H9 (cell line): ENCODE measurements at regions not wholly inside any gene's neighbourhood (a gene's known extent, or its start where the extent isn't known, plus 50 kb on each side); places are given as distances from the start of the nearest gene placed in this dataset.
"Not testable (repeated sequence)": the region's sequence is repeated elsewhere in the genome, so short reads cannot be mapped to it uniquely, and the experiment has no call there.

Experiments used
- DNase-seq: peaks from one replicate; pipeline ENCODE4 v3.0.0-alpha.2; 2017
- H2AFZ ChIP-seq: one replicate; pipeline ENCODE4 v1.6.1; 2013; ENCODE audit warnings: mild to moderate bottlenecking, low read length, control low read depth, moderate library complexity
- H2AK5ac ChIP-seq: 2 replicates; pipeline ENCODE4 v1.6.1; 2013; ENCODE audit warnings: low read length, control low read depth, mixed read lengths; ENCODE audit not compliant: insufficient read length
- H2BK120ac ChIP-seq: one replicate; pipeline ENCODE4 v1.6.1; 2013; ENCODE audit warnings: low read depth, mild to moderate bottlenecking, low read length, control low read depth, inconsistent platforms; ENCODE audit not compliant: poor library complexity, severe bottlenecking
- H2BK12ac ChIP-seq: 2 replicates; pipeline ENCODE4 v1.6.1; 2013; ENCODE audit warnings: low read length, control low read depth, mixed read lengths, low read depth; ENCODE audit not compliant: insufficient read length
- H2BK15ac ChIP-seq: 2 replicates; pipeline ENCODE4 v1.6.1; 2013; ENCODE audit warnings: low read depth, low read length, control low read depth
- H2BK20ac ChIP-seq: one replicate; pipeline ENCODE4 v1.6.1; 2013; ENCODE audit warnings: low read depth, mild to moderate bottlenecking, low read length, control low read depth, inconsistent platforms; ENCODE audit not compliant: poor library complexity, severe bottlenecking
- H2BK5ac ChIP-seq: 2 replicates; pipeline ENCODE4 v1.6.1; 2013; ENCODE audit warnings: low read length, control low read depth, mixed read lengths; ENCODE audit not compliant: insufficient read length
- H3K14ac ChIP-seq: 2 replicates; pipeline ENCODE4 v1.6.1; 2013; ENCODE audit warnings: low read length, control low read depth; ENCODE audit not compliant: insufficient read depth
- H3K18ac ChIP-seq: 2 replicates; pipeline ENCODE4 v1.6.1; 2013; ENCODE audit warnings: low read depth, mild to moderate bottlenecking, mixed read lengths, low read length, control low read depth; ENCODE audit not compliant: insufficient read length
- H3K23ac ChIP-seq: 2 replicates; pipeline ENCODE4 v1.6.1; 2013; ENCODE audit warnings: low read length, control low read depth, mixed read lengths, low read depth; ENCODE audit not compliant: insufficient read length
- H3K23me2 ChIP-seq: 2 replicates; pipeline ENCODE4 v1.6.1; 2013; ENCODE audit warnings: low read depth, mild to moderate bottlenecking, mixed read lengths, low read length, control low read depth; ENCODE audit not compliant: insufficient read length, poor library complexity, severe bottlenecking
- H3K27ac ChIP-seq: 2 replicates; pipeline ENCODE4 v1.5.1; 2013; ENCODE audit warnings: low read length, control low read depth, mixed read lengths, low read depth; ENCODE audit not compliant: insufficient read length
- H3K27me3 ChIP-seq: 2 replicates; pipeline ENCODE4 v1.6.1; 2013; ENCODE audit warnings: low read length, control low read depth, inconsistent platforms; ENCODE audit not compliant: insufficient read depth
- H3K4ac ChIP-seq: 2 replicates; pipeline ENCODE4 v1.6.1; 2013; ENCODE audit warnings: low read depth, mild to moderate bottlenecking, control low read depth, inconsistent platforms, low read length, moderate library complexity
- H3K4me1 ChIP-seq: 2 replicates; pipeline ENCODE4 v1.6.1; 2013; ENCODE audit warnings: low read length, control low read depth, inconsistent platforms; ENCODE audit not compliant: insufficient read depth
- H3K4me2 ChIP-seq: 2 replicates; pipeline ENCODE4 v1.6.1; 2013; ENCODE audit warnings: low read length, control low read depth, mixed read lengths; ENCODE audit not compliant: insufficient read length, insufficient read depth
- H3K56ac ChIP-seq: 2 replicates; pipeline ENCODE4 v1.6.1; 2013; ENCODE audit warnings: low read depth, mild to moderate bottlenecking, mixed read lengths, low read length, control low read depth; ENCODE audit not compliant: insufficient read length
- H3K79me1 ChIP-seq: 2 replicates; pipeline ENCODE4 v1.6.1; 2013; ENCODE audit warnings: low read depth, mild to moderate bottlenecking, moderate library complexity, low read length, control low read depth, inconsistent platforms; ENCODE audit not compliant: insufficient read depth, poor library complexity, severe bottlenecking
- H3K79me2 ChIP-seq: 2 replicates; pipeline ENCODE4 v1.6.1; 2013; ENCODE audit warnings: low read length, control low read depth, inconsistent platforms; ENCODE audit not compliant: insufficient read depth
- H3K9ac ChIP-seq: 2 replicates; pipeline ENCODE4 v1.6.1; 2013; ENCODE audit warnings: low read length, control low read depth, mixed read lengths; ENCODE audit not compliant: insufficient read length; ENCODE audit errors: extremely low read depth
- H3K9me3 ChIP-seq: one replicate; pipeline ENCODE4 v1.6.1; 2013; ENCODE audit warnings: low read depth, low read length, inconsistent platforms; ENCODE audit not compliant: control insufficient read depth
- H3T11ph ChIP-seq: one replicate; pipeline ENCODE4 v1.6.1; 2013; ENCODE audit warnings: mild to moderate bottlenecking, low read length, control low read depth, inconsistent platforms
- H4K20me1 ChIP-seq: one replicate; pipeline ENCODE4 v1.6.1; 2013; ENCODE audit not compliant: control insufficient read depth, insufficient read length, insufficient read depth
- H4K5ac ChIP-seq: 2 replicates; pipeline ENCODE4 v1.6.1; 2013; ENCODE audit warnings: low read depth, mild to moderate bottlenecking, mixed read lengths, low read length, control low read depth; ENCODE audit not compliant: insufficient read length
- H4K8ac ChIP-seq: replicated peaks from 2 replicates; pipeline ENCODE4 v1.6.1; 2013; ENCODE audit warnings: low read length, control low read depth, mixed read lengths, low read depth; ENCODE audit not compliant: insufficient read length
- H4K91ac ChIP-seq: 2 replicates; pipeline ENCODE4 v1.6.1; 2013; ENCODE audit warnings: low read depth, mild to moderate bottlenecking, moderate library complexity, mixed read lengths, low read length, control low read depth; ENCODE audit not compliant: insufficient read length
- H3K27ac Mint-ChIP-seq, 3 experiments: 2 replicates in 2 of 3; 3 replicates in 1 of 3; pipeline ENCODE4 v1.8.0; 2020 to 2021; ENCODE audit warnings: mixed read lengths in 3 of 3, mild to moderate bottlenecking in 1 of 3, moderate library complexity in 1 of 3
- H3K27me3 Mint-ChIP-seq: 2 replicates; pipeline ENCODE4 v1.8.0; 2021; ENCODE audit warnings: low read depth, mild to moderate bottlenecking, moderate library complexity, mixed read lengths
- H3K36me3 Mint-ChIP-seq, 3 experiments: 2 replicates in 2 of 3; 3 replicates in 1 of 3; pipeline ENCODE4 v1.8.0; 2020 to 2021; ENCODE audit warnings: low read depth in 3 of 3, mixed read lengths in 3 of 3; ENCODE audit not compliant: insufficient read depth in 1 of 3
- H3K4me1 Mint-ChIP-seq, 2 experiments: 2 replicates each; pipeline ENCODE4 v1.8.0; 2020; ENCODE audit warnings: mixed read lengths in 2 of 2
- H3K4me3 Mint-ChIP-seq, 2 experiments: 2 replicates in 1 of 2; 3 replicates in 1 of 2; pipeline ENCODE4 v1.8.0; 2020 to 2021; ENCODE audit warnings: mild to moderate bottlenecking in 2 of 2, mixed read lengths in 2 of 2, moderate library complexity in 1 of 2
- H3K9me3 Mint-ChIP-seq, 2 experiments: 2 replicates in 1 of 2; 3 replicates in 1 of 2; pipeline ENCODE4 v1.8.0; 2020; ENCODE audit warnings: mild to moderate bottlenecking in 2 of 2, mixed read lengths in 2 of 2, moderate library complexity in 1 of 2
- WGBS: extraction: QIAGEN DNeasy Blood & Tissue Kit; methylation state at CpG from one replicate; pipeline ENCODE4 v1.1.7; 2013; ENCODE audit warnings: missing lambda C conversion rate, low lambda C conversion rate, mixed read lengths; ENCODE audit not compliant: insufficient read length; ENCODE audit errors: extremely low coverage; 5-methylcytosine and 5-hydroxymethylcytosine counted together
- TF ChIP-seq, protein P1 (sequence below): fragments of 200-600 bp; sonication (generic); conservative IDR thresholded peaks from 3 replicates; pipeline ENCODE4 v1.8.0; 2021; ENCODE audit warnings: antibody characterized with exemption, mild to moderate bottlenecking

DNA sequence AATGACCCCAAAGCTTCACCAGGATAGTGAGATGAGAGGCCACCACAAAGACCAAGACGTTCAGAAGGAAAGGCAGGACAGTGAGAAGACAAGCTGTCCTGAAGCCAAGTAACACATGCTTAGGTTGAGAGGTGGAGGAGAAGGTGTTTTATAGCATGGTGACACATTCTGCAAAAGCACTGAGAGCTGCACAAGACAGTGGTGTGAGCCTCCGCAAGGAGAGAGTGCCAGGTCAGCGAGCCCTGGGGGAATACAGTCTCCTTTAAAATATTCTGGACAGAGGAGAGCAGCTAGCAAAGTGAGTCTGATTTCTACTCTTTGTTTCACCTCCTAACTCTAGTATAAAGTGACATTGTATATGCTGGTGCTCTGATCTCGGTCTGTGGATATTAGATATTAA lies 68.0 kb upstream of the VKORC1L1 start:
- Histone ChIP-seq H3K14ac (no peak overlapping the region), H4K20me1 (no peaks in the 10 kb centered on the region), H3K79me1 (no peaks in the 10 kb centered on the region), H4K8ac (no peak overlapping the region), H3K4me1 (no peaks in the 10 kb centered on the region), H3K9me3 (no peaks in the 10 kb centered on the region), H2BK120ac (no peak overlapping the region), H3T11ph (no peak overlapping the region), H3K4ac (no peak overlapping the region), H2BK15ac (no peak overlapping the region), H3K27ac (no peak overlapping the region), H4K91ac (no peak overlapping the region), H3K9ac (no peak overlapping the region), H3K23me2 (no peaks in the 10 kb centered on the region), H3K27me3 (no peaks in the 10 kb centered on the region), H3K56ac (no peak overlapping the region), H4K5ac (no peak overlapping the region), H3K4me2 (no peak overlapping the region), H2BK20ac (no peak overlapping the region), H2BK12ac (no peak overlapping the region), H3K79me2 (no peaks in the 10 kb centered on the region), H3K18ac (no peak overlapping the region), H2AK5ac (no peak overlapping the region), H3K23ac (no peak overlapping the region), H2BK5ac (no peak overlapping the region), H2AFZ (no peak overlapping the region)
- Mint-ChIP-seq H3K27ac (no peak overlapping the region), H3K9me3 (no peaks in the 10 kb centered on the region), H3K36me3 (no peaks in the 10 kb centered on the region), H3K27me3 (no peaks in the 10 kb centered on the region), H3K4me3 (no peak overlapping the region), H3K4me1 (no peaks in the 10 kb centered on the region; a peak in 1 of 4 replicates)
- DNase-seq, result no peak
- WGBS, result no CpG with 5 or more reads among the region's 4 CpGs
- TF ChIP-seq, protein P1, sequence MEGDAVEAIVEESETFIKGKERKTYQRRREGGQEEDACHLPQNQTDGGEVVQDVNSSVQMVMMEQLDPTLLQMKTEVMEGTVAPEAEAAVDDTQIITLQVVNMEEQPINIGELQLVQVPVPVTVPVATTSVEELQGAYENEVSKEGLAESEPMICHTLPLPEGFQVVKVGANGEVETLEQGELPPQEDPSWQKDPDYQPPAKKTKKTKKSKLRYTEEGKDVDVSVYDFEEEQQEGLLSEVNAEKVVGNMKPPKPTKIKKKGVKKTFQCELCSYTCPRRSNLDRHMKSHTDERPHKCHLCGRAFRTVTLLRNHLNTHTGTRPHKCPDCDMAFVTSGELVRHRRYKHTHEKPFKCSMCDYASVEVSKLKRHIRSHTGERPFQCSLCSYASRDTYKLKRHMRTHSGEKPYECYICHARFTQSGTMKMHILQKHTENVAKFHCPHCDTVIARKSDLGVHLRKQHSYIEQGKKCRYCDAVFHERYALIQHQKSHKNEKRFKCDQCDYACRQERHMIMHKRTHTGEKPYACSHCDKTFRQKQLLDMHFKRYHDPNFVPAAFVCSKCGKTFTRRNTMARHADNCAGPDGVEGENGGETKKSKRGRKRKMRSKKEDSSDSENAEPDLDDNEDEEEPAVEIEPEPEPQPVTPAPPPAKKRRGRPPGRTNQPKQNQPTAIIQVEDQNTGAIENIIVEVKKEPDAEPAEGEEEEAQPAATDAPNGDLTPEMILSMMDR, result no peak

DNA sequence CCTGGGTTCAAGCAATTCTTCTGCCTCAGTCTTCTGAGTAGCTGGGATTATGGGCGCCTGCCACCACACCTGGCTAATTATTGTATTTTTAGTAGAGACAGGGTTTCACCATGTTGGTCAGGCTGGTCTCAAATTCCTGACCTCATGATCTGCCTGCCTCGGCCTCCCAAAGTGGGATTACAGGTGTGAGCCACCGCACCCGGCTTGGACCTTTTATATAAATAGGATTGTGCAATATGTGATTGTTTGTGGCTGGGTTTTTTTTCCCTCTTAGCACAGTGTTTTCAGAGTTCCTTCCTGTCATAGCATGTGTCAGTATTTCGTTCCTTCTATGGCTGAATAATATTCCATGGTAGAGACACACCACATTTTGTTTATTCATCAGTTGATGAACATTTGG lies 65.8 kb upstream of the VKORC1L1 start:
- H4K91ac ChIP-seq, H3K27ac ChIP-seq, H2BK120ac ChIP-seq, H3K4me3 Mint-ChIP-seq, H3K36me3 Mint-ChIP-seq, H2AFZ ChIP-seq, DNase-seq, H3K14ac ChIP-seq, H3K79me2 ChIP-seq, H2AK5ac ChIP-seq, H2BK5ac ChIP-seq, H4K5ac ChIP-seq, H3K4me2 ChIP-seq, H2BK20ac ChIP-seq, H3K9me3 ChIP-seq, H3K79me1 ChIP-seq, H2BK15ac ChIP-seq, H3K9me3 Mint-ChIP-seq, H3K27me3 Mint-ChIP-seq, H3K23me2 ChIP-seq, H3K27ac Mint-ChIP-seq, H4K20me1 ChIP-seq, H2BK12ac ChIP-seq, H3K23ac ChIP-seq, H3K4ac ChIP-seq, H3K18ac ChIP-seq, H3K27me3 ChIP-seq, H3T11ph ChIP-seq, H4K8ac ChIP-seq, H3K4me1 ChIP-seq, H3K9ac ChIP-seq, H3K4me1 Mint-ChIP-seq, H3K56ac ChIP-seq: not testable (repeated sequence)
- no CpG with 5 or more reads among the region's 5 CpGs for WGBS
